ENCODE measurements at regions not wholly inside any gene's neighbourhood (a gene's known extent, or its start where the extent isn't known, plus 50 kb on each side); places are given as distances from the start of the nearest gene placed in this dataset.

GRCh38 chr2:22167256-22167655 is 1043.5 kb downstream of the TDRD15 start:
- TF ChIP-seq CTCF (conservative IDR thresholded peaks at IDR 0.05 in 1 of 2, IDR thresholded peaks at IDR 0.05 in 1 of 2; ENCODE audit: low read depth in 1 of 2, low read length in 2 of 2): no peak
- no peak for TF ChIP-seq EZH2 (IDR thresholded peaks at IDR 0.05; ENCODE audit: low read length, missing control alignments)
